Thymus (tissue), 11 donors: ENCODE measurements at regions not wholly inside any gene's neighbourhood (a gene's known extent, or its start where the extent isn't known, plus 50 kb on each side); places are given as distances from the start of the nearest gene placed in this dataset.

Experiments
- DNase-seq, 9 donors: peaks; one replicate each; pipeline ENCODE4 v3.0.0-alpha.2; 2013; ENCODE audit warnings: low spot score in 9 of 9, low read depth in 6 of 9, missing footprints in 1 of 9
- H3K27ac ChIP-seq, 2 donors: one replicate each; pipeline ENCODE4 v1.5.1; 2013; ENCODE audit warnings: control low read depth in 1 of 2, low read depth in 1 of 2, low read length in 1 of 2, mild to moderate bottlenecking in 1 of 2, moderate library complexity in 1 of 2
- H3K27me3 ChIP-seq, 2 donors: one replicate each; pipeline ENCODE4 v1.5.1; 2013; ENCODE audit warnings: low read length in 1 of 2; ENCODE audit not compliant: control insufficient read depth in 2 of 2, insufficient read depth in 1 of 2
- H3K36me3 ChIP-seq, 2 donors: one replicate each; pipeline ENCODE4 v1.5.1; 2013; ENCODE audit warnings: low read length in 1 of 2, mild to moderate bottlenecking in 1 of 2, moderate library complexity in 1 of 2; ENCODE audit not compliant: control insufficient read depth in 2 of 2, insufficient read depth in 2 of 2
- H3K4me1 ChIP-seq, 2 donors: one replicate each; pipeline ENCODE4 v1.5.1; 2013; ENCODE audit warnings: low read length in 2 of 2; ENCODE audit not compliant: control insufficient read depth in 2 of 2, insufficient read depth in 2 of 2
- H3K4me3 ChIP-seq, 2 donors: one replicate each; pipeline ENCODE4 v1.5.1; 2013; ENCODE audit warnings: low read length in 2 of 2, control low read depth in 1 of 2, mild to moderate bottlenecking in 1 of 2
- H3K9me3 ChIP-seq, 2 donors: one replicate each; pipeline ENCODE4 v1.5.1; 2013; ENCODE audit warnings: low read length in 1 of 2, mild to moderate bottlenecking in 1 of 2; ENCODE audit not compliant: control insufficient read depth in 2 of 2, insufficient read depth in 1 of 2
- WGBS: extraction: QIAGEN DNeasy Blood & Tissue Kit; methylation state at CpG from one replicate; pipeline ENCODE4 v1.1.7; 2013; 5-methylcytosine and 5-hydroxymethylcytosine counted together
- donor health status: healthy.

DNA sequence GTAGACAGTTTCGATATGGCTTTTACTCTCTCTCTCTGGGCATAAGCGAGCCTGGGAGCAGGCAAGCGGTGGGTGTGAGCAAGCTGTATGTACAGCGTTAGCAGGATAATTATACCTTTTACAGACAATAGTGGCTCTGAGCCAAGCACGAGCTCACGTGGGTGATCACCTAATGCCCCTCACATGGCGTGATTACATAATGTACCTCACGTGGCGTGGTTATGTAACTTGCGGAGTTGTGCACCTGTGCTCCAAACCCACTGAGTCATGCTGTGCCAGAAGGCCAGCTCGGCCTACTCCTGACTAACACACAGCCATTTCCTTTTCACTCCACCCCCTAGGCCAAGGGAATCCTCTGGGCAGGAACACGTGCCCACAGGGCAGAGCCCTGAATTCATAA is 797.2 kb downstream of the EFNA5 start:
- H3K36me3 ChIP-seq: no peaks in the 10 kb centered on the region
- 84% methylated on average over 12 of the region's 12 CpGs for WGBS
- no peak overlapping the region for H3K27ac ChIP-seq
- no peaks in the 10 kb centered on the region for H3K4me1 ChIP-seq
- H3K9me3 ChIP-seq: peaks cover 0 to 15% of the 10 kb centered on the region in 2 donors
- peaks cover 0 to 5% of the 10 kb centered on the region in 2 donors for H3K27me3 ChIP-seq
- no peak for DNase-seq
- no peak overlapping the region for H3K4me3 ChIP-seq

GRCh38 chr5:106865279-106865678 is 805.5 kb downstream of the EFNA5 start:
- Histone ChIP-seq H3K9me3 (no peaks in the 10 kb centered on the region), H3K27ac (no peak overlapping the region), H3K36me3 (no peaks in the 10 kb centered on the region), H3K27me3 (peaks cover 0 to 4% of the 10 kb centered on the region in 2 donors), H3K4me1 (no peaks in the 10 kb centered on the region), H3K4me3 (no peak overlapping the region)
- DNase-seq: peak in 5 of 9 donors; percentile 9 to 56 (median 21)
- 17% methylated on average over 5 of the region's 5 CpGs for WGBS

GRCh38 chr5:106862450-106863193 is 808.1 kb downstream of the EFNA5 start:
- WGBS: 20% methylated on average over 3 of the region's 3 CpGs
- H3K27me3 ChIP-seq: peaks cover 0 to 4% of the 10 kb centered on the region in 2 donors

DNA sequence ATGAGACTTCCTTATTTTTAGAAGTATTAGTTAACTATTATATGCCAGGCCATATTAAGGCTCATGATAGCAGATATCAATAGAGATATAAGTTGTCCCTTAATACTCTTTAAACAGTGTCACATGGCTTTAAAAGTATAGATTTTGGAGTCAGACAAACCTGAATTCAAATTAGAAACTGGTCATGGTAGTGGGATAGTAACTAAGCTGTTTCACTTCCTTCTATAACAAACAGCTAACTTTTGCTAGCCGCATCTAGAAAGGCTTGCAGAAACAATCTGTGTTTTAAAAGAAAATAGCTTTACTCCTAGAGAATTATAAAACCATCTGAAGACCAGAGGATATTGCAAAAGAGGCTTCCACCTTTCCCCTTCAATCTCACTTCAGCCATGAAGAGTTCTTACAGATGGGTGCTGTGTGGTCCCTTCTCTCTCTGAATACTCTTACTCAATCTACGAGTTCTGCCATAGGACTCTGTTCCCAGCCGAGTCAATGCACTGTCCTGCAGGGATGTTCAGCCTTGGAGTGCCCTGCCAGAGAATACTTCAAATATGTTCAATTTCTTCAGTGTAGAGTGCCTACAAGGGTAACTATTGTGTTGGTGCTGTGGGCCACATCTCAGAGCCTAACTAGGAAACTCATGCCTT is 810.2 kb downstream of the EFNA5 start:
- H3K9me3 ChIP-seq: no peaks in the 10 kb centered on the region
- H3K4me1 ChIP-seq: no peaks in the 10 kb centered on the region
- no peak for DNase-seq
- no peaks in the 10 kb centered on the region for H3K36me3 ChIP-seq
- no peak overlapping the region for H3K4me3 ChIP-seq
- H3K27ac ChIP-seq: no peak overlapping the region
- H3K27me3 ChIP-seq: peaks cover 0 to 4% of the 10 kb centered on the region in 2 donors
- 60% methylated on average over 3 of the region's 3 CpGs for WGBS

More at GRCh38 chr5:106862450-106863193, 808.1 kb downstream of the EFNA5 start:
- no peak overlapping the region for H3K4me3 ChIP-seq
- DNase-seq: no peak
- no peaks in the 10 kb centered on the region for H3K4me1 ChIP-seq
- H3K36me3 ChIP-seq: no peaks in the 10 kb centered on the region
- no peaks in the 10 kb centered on the region for H3K9me3 ChIP-seq
- H3K27ac ChIP-seq: no peak overlapping the region

- H3K9me3 ChIP-seq: no peaks in the 10 kb centered on the region
- 89% methylated on average over 2 of the region's 2 CpGs for WGBS
- no peaks in the 10 kb centered on the region for H3K36me3 ChIP-seq
- no peaks in the 10 kb centered on the region for H3K4me1 ChIP-seq
- no peak overlapping the region for H3K27ac ChIP-seq
- H3K27me3 ChIP-seq: peaks cover 0 to 4% of the 10 kb centered on the region in 2 donors
- H3K4me3 ChIP-seq: no peak overlapping the region
- no peak for DNase-seq
These were observed 812.1 kb downstream of the EFNA5 start for GRCh38 chr5:106858616-106859015.

DNA sequence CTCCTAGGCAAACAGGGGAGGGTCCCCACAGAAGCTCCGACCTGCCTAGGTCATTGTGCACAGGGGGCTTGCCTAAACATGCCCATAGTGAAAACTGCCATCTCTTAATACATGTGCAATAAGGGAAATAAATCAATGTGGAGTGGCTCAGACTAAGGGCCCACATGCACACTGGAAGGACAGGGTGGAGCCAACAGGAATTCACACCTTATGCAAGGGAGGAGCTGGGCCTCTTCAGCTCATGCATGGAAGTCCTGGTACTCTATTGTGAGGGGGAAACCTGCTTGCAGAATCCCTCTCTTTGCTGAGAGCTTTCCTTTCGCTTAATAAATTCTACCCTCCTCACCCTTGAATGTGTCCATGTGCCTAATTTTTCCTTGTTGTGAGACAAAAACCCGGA is 815.8 kb downstream of the EFNA5 start:
- no peaks in the 10 kb centered on the region for H3K36me3 ChIP-seq
- no peak for DNase-seq
- no peak overlapping the region for H3K4me3 ChIP-seq
- no peak overlapping the region for H3K27ac ChIP-seq
- WGBS: 93% methylated on average over 3 of the region's 3 CpGs
- no peaks in the 10 kb centered on the region for H3K27me3 ChIP-seq
- no peaks in the 10 kb centered on the region for H3K9me3 ChIP-seq
- H3K4me1 ChIP-seq: no peaks in the 10 kb centered on the region

DNA sequence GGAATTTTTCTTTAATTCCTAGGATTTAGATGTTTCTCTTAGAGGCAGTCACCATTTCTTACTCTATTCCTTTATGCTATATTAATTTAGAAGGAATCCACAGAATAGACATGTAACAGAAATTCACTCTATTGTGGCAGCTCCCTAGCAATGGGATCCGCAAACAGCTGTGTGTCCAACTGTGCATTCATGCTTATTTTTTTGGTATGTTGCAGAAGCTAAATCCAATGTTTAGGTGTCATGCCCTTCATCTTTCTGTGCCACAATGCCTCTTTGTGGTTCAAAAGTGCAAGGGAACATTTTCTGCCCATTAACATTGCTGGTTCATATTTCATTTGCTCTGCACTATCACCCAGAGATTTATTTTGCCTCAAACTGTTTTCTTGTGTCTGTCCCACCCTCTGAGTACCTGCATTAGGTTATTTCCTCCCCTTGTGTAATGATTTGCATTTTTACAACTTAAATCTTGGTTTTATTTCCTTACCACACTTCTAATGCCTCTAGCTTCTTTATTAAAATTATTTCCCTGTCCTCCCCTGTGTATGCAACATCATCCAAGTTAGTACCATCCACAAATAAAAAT is 816.5 kb downstream of the EFNA5 start:
- no peak for DNase-seq
- no peaks in the 10 kb centered on the region for H3K36me3 ChIP-seq
- H3K4me1 ChIP-seq: no peaks in the 10 kb centered on the region
- 100% methylated on average over 1 of the region's 1 CpG for WGBS
- H3K9me3 ChIP-seq: no peaks in the 10 kb centered on the region
- H3K27me3 ChIP-seq: no peaks in the 10 kb centered on the region
- H3K27ac ChIP-seq: no peak overlapping the region
- no peak overlapping the region for H3K4me3 ChIP-seq

DNA sequence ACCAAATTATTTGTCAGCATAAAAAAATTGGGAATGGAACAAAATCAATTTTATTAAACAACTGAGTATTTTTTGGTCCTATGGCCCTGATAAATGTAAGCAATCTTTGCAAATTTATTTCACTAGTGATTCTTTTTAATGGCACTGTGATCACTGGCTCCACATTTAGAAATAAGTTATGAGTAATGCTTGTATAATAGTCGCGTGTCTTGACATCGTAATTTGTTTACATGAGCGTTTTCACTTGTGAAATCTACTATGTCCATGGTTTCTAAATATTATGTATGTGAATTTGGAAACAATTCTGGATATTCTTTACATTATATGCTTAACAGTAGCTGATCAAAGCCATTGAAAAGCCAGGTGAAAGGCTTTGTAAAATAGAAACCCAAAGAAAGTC is 817.5 kb downstream of the EFNA5 start:
- H3K27me3 ChIP-seq: no peaks in the 10 kb centered on the region
- no peak for DNase-seq
- WGBS: 98% methylated on average over 4 of the region's 4 CpGs
- H3K27ac ChIP-seq: no peak overlapping the region
- no peaks in the 10 kb centered on the region for H3K9me3 ChIP-seq
- H3K4me1 ChIP-seq: no peaks in the 10 kb centered on the region
- H3K4me3 ChIP-seq: no peak overlapping the region
- no peaks in the 10 kb centered on the region for H3K36me3 ChIP-seq

DNA sequence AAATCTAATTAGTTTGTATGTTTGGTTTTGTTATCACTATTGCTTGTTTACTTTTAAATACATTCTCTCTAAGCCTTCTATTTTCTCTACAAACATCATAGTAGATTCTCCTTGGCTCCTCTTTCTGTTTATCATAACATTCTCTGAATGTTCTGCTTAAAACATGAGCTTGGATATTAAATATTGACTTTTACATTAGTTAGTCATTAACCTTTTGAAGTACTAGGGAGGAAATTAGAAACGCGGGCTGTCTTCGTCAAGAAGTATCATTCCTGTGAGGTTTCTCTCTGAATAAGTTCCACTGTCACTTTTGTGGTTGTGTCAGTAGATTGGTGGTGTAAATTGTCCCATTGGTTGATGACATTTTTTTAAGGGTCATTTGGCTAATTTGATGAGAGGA is 821.5 kb downstream of the EFNA5 start:
- whole genome bisulfite sequencing: 96% methylated on average over 3 of the region's 3 CpGs
- Histone ChIP-seq H3K4me1 (no peaks in the 10 kb centered on the region), H3K27ac (no peak overlapping the region), H3K36me3 (no peaks in the 10 kb centered on the region), H3K27me3 (no peaks in the 10 kb centered on the region), H3K4me3 (no peak overlapping the region), H3K9me3 (no peaks in the 10 kb centered on the region)
- no peak for DNase-seq
